ENCODE measurements at regions not wholly inside any gene's neighbourhood (a gene's known extent, or its start where the extent isn't known, plus 50 kb on each side); places are given as distances from the start of the nearest gene placed in this dataset.

GRCh38 chr18:28331551-28331950 is 154.6 kb upstream of the CDH2 start:
- H3K4me2 ChIP-seq (ENCODE audit: extremely low read depth, insufficient read depth, low read length): no peak overlapping the region
- H3K36me3 ChIP-seq (ENCODE audit: control insufficient read depth, insufficient read depth, low read length): no peaks in the 10 kb centered on the region
- no peaks in the 10 kb centered on the region for H3K27me3 ChIP-seq (ENCODE audit: control insufficient read depth, insufficient read depth, low read length)
- peak in 1 of 2 donors; percentile 5 for DNase-seq (ENCODE audit: low read depth in 2 of 2)
- H4K20me1 ChIP-seq (ENCODE audit: control insufficient read depth, extremely low read depth, insufficient read depth, low read length): no peaks in the 10 kb centered on the region
- no peak overlapping the region for H3K27ac ChIP-seq (ENCODE audit: insufficient read depth, low read length)
- H3K79me2 ChIP-seq (ENCODE audit: control insufficient read depth, insufficient read depth, low read length): no peaks in the 10 kb centered on the region
- no peaks in the 10 kb centered on the region for H3K9me3 ChIP-seq (ENCODE audit: control insufficient read depth, insufficient read depth, low read depth, low read length)
- TF ChIP-seq EZH2 (IDR thresholded peaks at IDR 0.05; ENCODE audit: low read length, missing control alignments) (no peak), CTCF (conservative IDR thresholded peaks at IDR 0.05 in 1 of 2, IDR thresholded peaks at IDR 0.05 in 1 of 2; ENCODE audit: low read depth in 1 of 2, low read length in 2 of 2) (no peak)
- H3K4me3 ChIP-seq (replicated peaks in 1 of 4; ENCODE audit: control extremely low read depth in 1 of 4, insufficient read depth in 1 of 4, low read depth in 3 of 4, low read length in 4 of 4): no peak overlapping the region
- H2AFZ ChIP-seq (ENCODE audit: low read length): no peak overlapping the region
- no peak overlapping the region for H3K9ac ChIP-seq (ENCODE audit: insufficient read depth, low read length)
- no peaks in the 10 kb centered on the region for H3K4me1 ChIP-seq (ENCODE audit: control insufficient read depth, extremely low read depth, insufficient read depth, low read length)

GRCh38 chr18:28313602-28314001 is 136.7 kb upstream of the CDH2 start:
- Histone ChIP-seq H3K9me3 (ENCODE audit: control insufficient read depth, insufficient read depth, low read depth, low read length) (no peaks in the 10 kb centered on the region), H3K27me3 (ENCODE audit: control insufficient read depth, insufficient read depth, low read length) (no peaks in the 10 kb centered on the region), H3K4me2 (ENCODE audit: extremely low read depth, insufficient read depth, low read length) (no peak overlapping the region), H3K9ac (ENCODE audit: insufficient read depth, low read length) (no peak overlapping the region), H3K27ac (ENCODE audit: insufficient read depth, low read length) (no peak overlapping the region), H3K4me1 (ENCODE audit: control insufficient read depth, extremely low read depth, insufficient read depth, low read length) (no peaks in the 10 kb centered on the region), H2AFZ (ENCODE audit: low read length) (no peak overlapping the region), H3K4me3 (replicated peaks in 1 of 4; ENCODE audit: control extremely low read depth in 1 of 4, insufficient read depth in 1 of 4, low read depth in 3 of 4, low read length in 4 of 4) (no peak overlapping the region), H3K36me3 (ENCODE audit: control insufficient read depth, insufficient read depth, low read length) (no peaks in the 10 kb centered on the region), H3K79me2 (ENCODE audit: control insufficient read depth, insufficient read depth, low read length) (no peaks in the 10 kb centered on the region), H4K20me1 (ENCODE audit: control insufficient read depth, extremely low read depth, insufficient read depth, low read length) (no peaks in the 10 kb centered on the region)
- TF ChIP-seq EZH2 (IDR thresholded peaks at IDR 0.05; ENCODE audit: low read length, missing control alignments) (no peak), CTCF (conservative IDR thresholded peaks at IDR 0.05 in 1 of 2, IDR thresholded peaks at IDR 0.05 in 1 of 2; ENCODE audit: low read depth in 1 of 2, low read length in 2 of 2) (no peak)
- no peak for DNase-seq (ENCODE audit: low read depth in 2 of 2)

- no peaks in the 10 kb centered on the region for H3K4me1 ChIP-seq (ENCODE audit: control insufficient read depth, extremely low read depth, insufficient read depth, low read length)
- no peaks in the 10 kb centered on the region for H3K36me3 ChIP-seq (ENCODE audit: control insufficient read depth, insufficient read depth, low read length)
- no peaks in the 10 kb centered on the region for H3K27me3 ChIP-seq (ENCODE audit: control insufficient read depth, insufficient read depth, low read length)
- H2AFZ ChIP-seq (ENCODE audit: low read length): no peak overlapping the region
- H3K79me2 ChIP-seq (ENCODE audit: control insufficient read depth, insufficient read depth, low read length): no peaks in the 10 kb centered on the region
- H3K9me3 ChIP-seq (ENCODE audit: control insufficient read depth, insufficient read depth, low read depth, low read length): no peaks in the 10 kb centered on the region
- no peak for DNase-seq (ENCODE audit: low read depth in 2 of 2)
- no peak overlapping the region for H3K27ac ChIP-seq (ENCODE audit: insufficient read depth, low read length)
- no peak overlapping the region for H3K9ac ChIP-seq (ENCODE audit: insufficient read depth, low read length)
- H3K4me3 ChIP-seq (replicated peaks in 1 of 4; ENCODE audit: control extremely low read depth in 1 of 4, insufficient read depth in 1 of 4, low read depth in 3 of 4, low read length in 4 of 4): no peak overlapping the region
- H3K4me2 ChIP-seq (ENCODE audit: extremely low read depth, insufficient read depth, low read length): no peak overlapping the region
- TF ChIP-seq EZH2 (IDR thresholded peaks at IDR 0.05; ENCODE audit: low read length, missing control alignments) (no peak), CTCF (conservative IDR thresholded peaks at IDR 0.05 in 1 of 2, IDR thresholded peaks at IDR 0.05 in 1 of 2; ENCODE audit: low read depth in 1 of 2, low read length in 2 of 2) (no peak)
- H4K20me1 ChIP-seq (ENCODE audit: control insufficient read depth, extremely low read depth, insufficient read depth, low read length): no peaks in the 10 kb centered on the region
These were observed 111.9 kb upstream of the CDH2 start for GRCh38 chr18:28288784-28289183.

All from fibroblast of lung (primary cell).